Astrocyte (in vitro differentiated cells and primary cell): ENCODE measurements at regions not wholly inside any gene's neighbourhood (a gene's known extent, or its start where the extent isn't known, plus 50 kb on each side); places are given as distances from the start of the nearest gene placed in this dataset.

ENCODE experiments used
- CTCF ChIP-seq: IDR thresholded peaks from 2 replicates; pipeline ENCODE4 v1.5.1; 2011; ENCODE audit warnings: low read depth, mild to moderate bottlenecking, inconsistent platforms, low read length, moderate library complexity; ENCODE audit not compliant: insufficient read depth
- EZH2 ChIP-seq: IDR thresholded peaks from 2 replicates; pipeline ENCODE4 v1.6.1; 2012; ENCODE audit warnings: mild to moderate bottlenecking, low read length, inconsistent platforms; ENCODE audit not compliant: insufficient read depth

- TF ChIP-seq EZH2 (no peak), CTCF (no peak)
Observed at GRCh38 chr4:129369361-129370010, 273.5 kb downstream of the C4orf33 start.
